Keratinocyte (primary cell): ENCODE measurements at regions not wholly inside any gene's neighbourhood (a gene's known extent, or its start where the extent isn't known, plus 50 kb on each side); places are given as distances from the start of the nearest gene placed in this dataset.

Experiments
- DNase-seq: peaks from one replicate; pipeline ENCODE4 v3.0.0-alpha.2; 2011; ENCODE audit warnings: low read depth, missing footprints, low spot score
- FAIRE-seq: peaks from 2 replicates; lab custom pipeline; 2011; peaks lifted over from hg19 to GRCh38; lab: Jason Lieb, UNC
- H2AFZ ChIP-seq: 2 replicates; pipeline ENCODE4 v1.6.0; 2012; ENCODE audit warnings: low read length, control low read depth, inconsistent platforms; ENCODE audit not compliant: control insufficient read depth
- H3K27ac ChIP-seq: 2 replicates; pipeline ENCODE4 v1.5.1; 2011; ENCODE audit warnings: low read length; ENCODE audit not compliant: control insufficient read depth, insufficient read depth
- H3K27me3 ChIP-seq: 3 replicates; pipeline ENCODE4 v1.6.0; 2011; ENCODE audit warnings: low read length; ENCODE audit not compliant: control insufficient read depth, insufficient read depth; ENCODE audit errors: extremely low read depth
- H3K36me3 ChIP-seq, 2 experiments: 2 replicates in 1 of 2; 3 replicates in 1 of 2; pipeline ENCODE4 v1.5.1; 2011; ENCODE audit warnings: low read length in 2 of 2, mild to moderate bottlenecking in 1 of 2; ENCODE audit not compliant: control insufficient read depth in 2 of 2, insufficient read depth in 2 of 2; ENCODE audit errors: extremely low read depth in 1 of 2
- H3K4me1 ChIP-seq: 3 replicates; pipeline ENCODE4 v1.5.1; 2011; ENCODE audit warnings: low read length; ENCODE audit not compliant: control insufficient read depth, insufficient read depth; ENCODE audit errors: extremely low read depth
- H3K4me2 ChIP-seq: 3 replicates; pipeline ENCODE4 v1.6.0; 2011; ENCODE audit warnings: low read depth, low read length; ENCODE audit not compliant: control insufficient read depth, insufficient read depth; ENCODE audit errors: extremely low read depth
- H3K4me3 ChIP-seq, 3 experiments: fragments of 200-600 bp in 1 of 3; sonication (generic) in 1 of 3; 2 replicates in 2 of 3; 3 replicates in 1 of 3; pipeline ENCODE4 v1.5.1; 2011 to 2016; ENCODE audit warnings: low read length in 3 of 3, mild to moderate bottlenecking in 3 of 3, control low read depth in 2 of 3, inconsistent platforms in 1 of 3, low read depth in 1 of 3, mixed read lengths in 1 of 3, mixed run types in 1 of 3, moderate library complexity in 1 of 3; ENCODE audit not compliant: control insufficient read depth in 2 of 3, insufficient read depth in 2 of 3; ENCODE audit errors: extremely low read depth in 1 of 3
- H3K79me2 ChIP-seq: 2 replicates; pipeline ENCODE4 v1.6.0; 2012; ENCODE audit warnings: low read length; ENCODE audit not compliant: control insufficient read depth, insufficient read depth
- H3K9ac ChIP-seq: 3 replicates; pipeline ENCODE4 v1.6.0; 2011; ENCODE audit warnings: low read length; ENCODE audit not compliant: control insufficient read depth, insufficient read depth; ENCODE audit errors: extremely low read depth
- H3K9me1 ChIP-seq: 3 replicates; pipeline ENCODE4 v1.6.0; 2011; ENCODE audit warnings: low read length; ENCODE audit not compliant: control insufficient read depth, insufficient read depth; ENCODE audit errors: extremely low read depth
- H3K9me3 ChIP-seq: 2 replicates; pipeline ENCODE4 v1.5.1; 2012; ENCODE audit warnings: low read depth, low read length; ENCODE audit not compliant: control insufficient read depth
- H4K20me1 ChIP-seq: 3 replicates; pipeline ENCODE4 v1.6.0; 2011; ENCODE audit warnings: low read length; ENCODE audit not compliant: control insufficient read depth, insufficient read depth; ENCODE audit errors: extremely low read depth
- CTCF ChIP-seq, 3 experiments: IDR thresholded peaks in 1 of 3; conservative IDR thresholded peaks in 1 of 3; optimal IDR thresholded peaks in 1 of 3; 2 replicates in 2 of 3; 3 replicates in 1 of 3; pipeline versions ENCODE3 to v1.5.1; 2011; ENCODE audit warnings: low read length in 3 of 3, mild to moderate bottlenecking in 3 of 3, moderate library complexity in 2 of 3, control low read depth in 1 of 3, inconsistent platforms in 1 of 3; ENCODE audit not compliant: insufficient read depth in 2 of 3; ENCODE audit errors: extremely low read depth in 1 of 3
- EZH2 ChIP-seq: IDR thresholded peaks from one replicate; pipeline ENCODE4 v1.6.1; 2012; ENCODE audit warnings: inconsistent platforms, mild to moderate bottlenecking, low read length, moderate library complexity
- dilution Hi-C: fragments of 300-500 bp; cut with MboI; formaldehyde crosslinking; loops from one replicate; pipeline ENCODE4 v1.7.0; 2020; ENCODE audit warnings: low sequenced_read_pairs; ENCODE audit not compliant: extremely low pct_ligation_motif_present

GRCh38 chr4:15163284-15163645 is 161.0 kb downstream of the CPEB2 start:
- DNase-seq (no peak), FAIRE-seq (no peak)
- H3K4me3 ChIP-seq = no peak overlapping the region
- H3K9me3 ChIP-seq = no peaks in the 10 kb centered on the region
- no peaks in the 10 kb centered on the region for H3K9me1 ChIP-seq
- peaks cover 3% of the 10 kb centered on the region for H3K4me1 ChIP-seq
- no peak overlapping the region for H3K4me2 ChIP-seq
- TF ChIP-seq CTCF (optimal IDR thresholded peaks at IDR 0.05 in 1 of 3, IDR thresholded peaks at IDR 0.05 in 1 of 3, conservative IDR thresholded peaks at IDR 0.05 in 1 of 3; ENCODE audit: extremely low read depth in 1 of 3, insufficient read depth in 2 of 3, low read length in 3 of 3) = no peak
- no peaks in the 10 kb centered on the region for H4K20me1 ChIP-seq
- no peaks in the 10 kb centered on the region for H3K27me3 ChIP-seq
- H3K36me3 ChIP-seq = no peaks in the 10 kb centered on the region
- dilution Hi-C loops = no loop called here
- no peaks in the 10 kb centered on the region for H3K79me2 ChIP-seq
- no peak overlapping the region for H2AFZ ChIP-seq
- no peak overlapping the region for H3K27ac ChIP-seq
- H3K9ac ChIP-seq = no peak overlapping the region

GRCh38 chr4:15164571-15164970 is 162.3 kb downstream of the CPEB2 start:
- H4K20me1 ChIP-seq = no peaks in the 10 kb centered on the region
- H3K4me2 ChIP-seq = no peak overlapping the region
- H3K36me3 ChIP-seq = no peaks in the 10 kb centered on the region
- H2AFZ ChIP-seq = no peak overlapping the region
- no peaks in the 10 kb centered on the region for H3K9me3 ChIP-seq
- dilution Hi-C loops = no loop called here
- H3K4me1 ChIP-seq = no peaks in the 10 kb centered on the region
- no peak overlapping the region for H3K27ac ChIP-seq
- no peaks in the 10 kb centered on the region for H3K27me3 ChIP-seq
- DNase-seq = no peak
- FAIRE-seq = no peak
- no peak overlapping the region for H3K9ac ChIP-seq
- no peaks in the 10 kb centered on the region for H3K9me1 ChIP-seq
- TF ChIP-seq CTCF (optimal IDR thresholded peaks at IDR 0.05 in 1 of 3, IDR thresholded peaks at IDR 0.05 in 1 of 3, conservative IDR thresholded peaks at IDR 0.05 in 1 of 3; ENCODE audit: extremely low read depth in 1 of 3, insufficient read depth in 2 of 3, low read length in 3 of 3) (no peak), EZH2 (no peak)
- H3K4me3 ChIP-seq = no peak overlapping the region
- H3K79me2 ChIP-seq = no peaks in the 10 kb centered on the region
